Parathyroid adenoma (tissue), 2 donors: ENCODE measurements at regions not wholly inside any gene's neighbourhood (a gene's known extent, or its start where the extent isn't known, plus 50 kb on each side); places are given as distances from the start of the nearest gene placed in this dataset.

Experiments used
- H2AFZ ChIP-seq: fragments of 300-600 bp; sonication (generic); one replicate; pipeline ENCODE4 v1.7.0; 2017; ENCODE audit warnings: antibody characterized with exemption, mild to moderate bottlenecking
- H3K27ac ChIP-seq: fragments of 300-600 bp; sonication (generic); one replicate; pipeline ENCODE4 v1.7.0; 2017
- H3K27me3 ChIP-seq: fragments of 300-600 bp; sonication (generic); one replicate; pipeline ENCODE4 v1.7.0; 2017; ENCODE audit warnings: low read length; ENCODE audit not compliant: control insufficient read depth, insufficient read depth
- H3K36me3 ChIP-seq: fragments of 300-600 bp; sonication (generic); one replicate; pipeline ENCODE4 v1.7.0; 2017; ENCODE audit warnings: low read length; ENCODE audit not compliant: control insufficient read depth, insufficient read depth
- H3K4me1 ChIP-seq: fragments of 300-600 bp; sonication (generic); one replicate; pipeline ENCODE4 v1.7.0; 2017; ENCODE audit warnings: control low read depth
- H3K4me2 ChIP-seq: fragments of 300-600 bp; sonication (generic); one replicate; pipeline ENCODE4 v1.7.0; 2017; ENCODE audit warnings: low read length
- H3K4me3 ChIP-seq: fragments of 300-600 bp; sonication (generic); one replicate; pipeline ENCODE4 v1.7.0; 2017; ENCODE audit warnings: low read depth, low read length
- H3K79me2 ChIP-seq: fragments of 300-600 bp; sonication (generic); one replicate; pipeline ENCODE4 v1.7.0; 2017; ENCODE audit warnings: control low read depth
- H3K9ac ChIP-seq: fragments of 300-600 bp; sonication (generic); one replicate; pipeline ENCODE4 v1.7.0; 2017; ENCODE audit warnings: mild to moderate bottlenecking
- H3K9me3 ChIP-seq: fragments of 300-600 bp; sonication (generic); one replicate; pipeline ENCODE4 v1.7.0; 2017; ENCODE audit warnings: low read length; ENCODE audit not compliant: control insufficient read depth
- TF ChIP-seq, protein P1 (sequence below): fragments of 300-600 bp; sonication (generic); IDR thresholded peaks from one replicate; pipeline ENCODE4 v1.7.0; 2017; ENCODE audit warnings: antibody characterized with exemption, mild to moderate bottlenecking
- donor health status: primary hyperparathyroidism.

DNA sequence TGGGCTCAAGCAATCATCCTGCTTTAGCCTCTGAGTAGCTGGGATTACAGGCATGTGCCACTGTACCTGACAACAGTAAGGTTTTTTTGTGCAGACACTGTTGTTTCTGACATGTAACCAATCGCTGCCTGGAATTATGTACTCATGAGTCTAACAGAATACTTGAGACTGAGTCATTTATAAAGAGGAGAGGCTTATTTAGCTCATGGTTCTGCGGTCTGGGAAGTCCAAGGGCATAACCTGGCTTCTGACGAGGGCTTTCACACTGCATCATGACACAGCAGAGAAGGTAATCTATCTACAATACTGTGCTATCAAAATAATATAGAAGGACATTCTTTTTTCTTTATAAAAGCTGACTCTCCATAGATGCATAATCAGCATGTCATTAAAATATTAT lies 115.5 kb upstream of the STOX2 start:
- no peaks in the 10 kb centered on the region for H3K79me2 ChIP-seq
- H3K4me2 ChIP-seq: no peak overlapping the region
- H3K27me3 ChIP-seq: no peaks in the 10 kb centered on the region
- H3K36me3 ChIP-seq: no peaks in the 10 kb centered on the region
- TF ChIP-seq, protein P1, sequence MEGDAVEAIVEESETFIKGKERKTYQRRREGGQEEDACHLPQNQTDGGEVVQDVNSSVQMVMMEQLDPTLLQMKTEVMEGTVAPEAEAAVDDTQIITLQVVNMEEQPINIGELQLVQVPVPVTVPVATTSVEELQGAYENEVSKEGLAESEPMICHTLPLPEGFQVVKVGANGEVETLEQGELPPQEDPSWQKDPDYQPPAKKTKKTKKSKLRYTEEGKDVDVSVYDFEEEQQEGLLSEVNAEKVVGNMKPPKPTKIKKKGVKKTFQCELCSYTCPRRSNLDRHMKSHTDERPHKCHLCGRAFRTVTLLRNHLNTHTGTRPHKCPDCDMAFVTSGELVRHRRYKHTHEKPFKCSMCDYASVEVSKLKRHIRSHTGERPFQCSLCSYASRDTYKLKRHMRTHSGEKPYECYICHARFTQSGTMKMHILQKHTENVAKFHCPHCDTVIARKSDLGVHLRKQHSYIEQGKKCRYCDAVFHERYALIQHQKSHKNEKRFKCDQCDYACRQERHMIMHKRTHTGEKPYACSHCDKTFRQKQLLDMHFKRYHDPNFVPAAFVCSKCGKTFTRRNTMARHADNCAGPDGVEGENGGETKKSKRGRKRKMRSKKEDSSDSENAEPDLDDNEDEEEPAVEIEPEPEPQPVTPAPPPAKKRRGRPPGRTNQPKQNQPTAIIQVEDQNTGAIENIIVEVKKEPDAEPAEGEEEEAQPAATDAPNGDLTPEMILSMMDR: no peak
- H3K9ac ChIP-seq: no peak overlapping the region
- H3K4me3 ChIP-seq: no peak overlapping the region
- no peaks in the 10 kb centered on the region for H3K9me3 ChIP-seq
- no peak overlapping the region for H3K27ac ChIP-seq
- H2AFZ ChIP-seq: no peak overlapping the region
- H3K4me1 ChIP-seq: no peaks in the 10 kb centered on the region

DNA sequence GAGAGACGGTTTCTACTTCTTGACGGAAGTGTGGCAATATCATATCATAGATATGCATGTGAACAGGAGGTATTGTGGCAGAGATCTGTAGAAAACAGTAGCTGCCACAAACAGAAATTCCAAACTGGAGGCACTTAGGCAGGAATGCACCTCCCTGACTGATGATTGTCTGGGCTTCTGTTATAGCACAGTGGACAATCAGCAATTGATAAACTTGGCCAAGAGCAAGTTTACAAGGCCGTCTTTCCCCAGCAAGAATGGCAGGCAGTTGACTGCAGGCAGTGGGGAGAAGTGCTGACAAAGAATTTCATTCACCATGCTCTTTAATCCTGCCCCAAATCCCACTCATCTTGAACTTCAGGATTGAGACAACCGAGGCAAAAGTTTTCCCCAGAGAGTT lies 114.4 kb upstream of the STOX2 start:
- Histone ChIP-seq H2AFZ (no peak overlapping the region), H3K4me3 (no peak overlapping the region), H3K9ac (no peak overlapping the region), H3K79me2 (no peaks in the 10 kb centered on the region), H3K4me1 (no peaks in the 10 kb centered on the region), H3K27ac (no peak overlapping the region), H3K36me3 (no peaks in the 10 kb centered on the region), H3K27me3 (no peaks in the 10 kb centered on the region), H3K9me3 (no peaks in the 10 kb centered on the region), H3K4me2 (no peak overlapping the region)
- TF ChIP-seq, protein P1: no peak

DNA sequence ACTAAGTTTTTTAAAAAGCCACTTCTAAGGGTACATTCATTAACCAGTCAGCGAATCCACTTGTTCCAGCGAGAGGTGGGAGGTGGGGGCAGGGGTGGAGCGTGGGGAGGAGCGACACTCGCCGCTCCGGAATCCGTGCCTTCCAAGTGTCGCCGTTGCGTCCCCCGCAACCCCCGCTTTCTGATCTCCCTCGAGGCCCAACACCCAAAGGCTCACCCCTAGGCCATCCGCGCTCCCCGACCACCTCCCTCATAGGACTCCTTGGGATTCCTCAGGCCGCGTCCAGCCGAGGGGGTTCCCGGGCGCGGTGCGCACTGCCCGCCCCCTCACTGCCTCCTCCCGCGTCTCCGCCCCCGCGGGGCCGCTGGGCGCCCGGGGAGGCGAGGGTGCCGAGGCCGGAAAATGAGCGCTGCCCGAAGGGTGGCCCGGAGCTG lies 108.1 kb upstream of the STOX2 start:
- H3K9ac ChIP-seq: no peak overlapping the region
- peaks cover 3% of the 10 kb centered on the region for H3K4me1 ChIP-seq
- H3K4me3 ChIP-seq: peak overlapping the region; percentile 63
- H2AFZ ChIP-seq: peak overlapping the region; percentile 91
- H3K27me3 ChIP-seq: no peaks in the 10 kb centered on the region
- H3K36me3 ChIP-seq: no peaks in the 10 kb centered on the region
- H3K4me2 ChIP-seq: peak overlapping the region; percentile 74
- peak overlapping the region; percentile 75 for H3K27ac ChIP-seq
- no peaks in the 10 kb centered on the region for H3K9me3 ChIP-seq
- TF ChIP-seq, protein P1: no peak
- H3K79me2 ChIP-seq: no peaks in the 10 kb centered on the region

DNA sequence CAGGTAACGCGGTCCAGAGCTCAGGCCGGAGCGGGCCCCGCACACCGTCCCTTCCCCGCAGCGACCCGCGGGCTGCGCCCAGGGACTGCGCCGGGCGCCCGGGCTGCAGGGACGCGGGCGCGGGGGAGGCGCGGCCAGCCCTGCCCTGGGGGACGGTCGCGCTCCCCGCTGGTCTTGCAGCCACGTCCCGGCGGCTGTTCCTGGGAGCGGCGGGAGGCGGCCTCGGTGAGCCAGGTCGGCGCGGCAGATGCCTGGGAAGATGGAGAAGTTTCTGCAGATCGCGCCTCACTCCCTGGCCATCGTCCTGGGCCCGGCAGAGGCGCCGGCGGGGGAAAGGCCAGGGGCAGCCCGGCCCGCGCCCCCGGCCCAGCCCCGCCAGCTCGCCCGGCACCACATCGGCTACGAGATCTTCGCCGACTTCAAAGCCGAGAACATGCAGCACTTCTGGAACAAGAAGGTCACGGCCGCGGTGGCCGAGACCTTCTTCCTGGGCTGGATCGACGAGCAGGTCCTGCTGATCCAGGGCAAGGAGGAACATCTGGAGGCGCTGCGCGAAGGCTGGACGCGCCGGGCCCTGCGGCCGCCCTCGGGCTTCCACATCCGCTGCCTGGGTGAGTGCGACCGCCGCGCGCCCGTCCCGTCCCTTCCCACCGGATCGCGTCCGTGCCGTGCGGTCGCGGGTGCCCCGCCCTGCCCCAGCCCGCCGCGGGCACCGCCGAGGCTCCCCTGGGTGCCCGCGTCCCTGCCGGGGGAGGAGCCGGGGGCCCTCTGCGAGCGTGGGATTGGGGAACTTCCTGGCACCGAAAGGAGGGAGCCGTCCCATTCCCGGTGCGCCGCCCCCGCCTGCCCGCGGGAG lies 107.4 kb upstream of the STOX2 start:
- peak overlapping the region; percentile 74 for H3K4me2 ChIP-seq
- no peaks in the 10 kb centered on the region for H3K79me2 ChIP-seq
- H3K27me3 ChIP-seq: no peaks in the 10 kb centered on the region
- peak overlapping the region; percentile 91 for H2AFZ ChIP-seq
- peaks cover 3% of the 10 kb centered on the region for H3K4me1 ChIP-seq
- no peaks in the 10 kb centered on the region for H3K36me3 ChIP-seq
- H3K4me3 ChIP-seq: peak overlapping the region; percentile 63
- peak overlapping the region; percentile 75 for H3K27ac ChIP-seq
- H3K9me3 ChIP-seq: no peaks in the 10 kb centered on the region
- no peak overlapping the region for H3K9ac ChIP-seq
- TF ChIP-seq, protein P1: no peak
